KOPT-K1 (cell line): ENCODE measurements at regions not wholly inside any gene's neighbourhood (a gene's known extent, or its start where the extent isn't known, plus 50 kb on each side); places are given as distances from the start of the nearest gene placed in this dataset.
"Not testable (repeated sequence)": the region's sequence is repeated elsewhere in the genome, so short reads cannot be mapped to it uniquely, and the experiment has no call there.

Experiments used
- H3K27ac ChIP-seq: fragments of 200-600 bp; sonication (generic); 2 replicates; pipeline ENCODE4 v1.5.1; 2016; ENCODE audit warnings: antibody characterized with exemption, mild to moderate bottlenecking, low read depth, low read length; ENCODE audit not compliant: poor library complexity, severe bottlenecking
- H3K36me3 ChIP-seq: fragments of 200-600 bp; sonication (generic); 2 replicates; pipeline ENCODE4 v1.5.1; 2017; ENCODE audit warnings: antibody characterized with exemption, mild to moderate bottlenecking, low read length, moderate library complexity; ENCODE audit not compliant: insufficient read depth
- H3K9me3 ChIP-seq: fragments of 200-600 bp; sonication (generic); 2 replicates; pipeline ENCODE4 v1.5.1; 2017; ENCODE audit warnings: antibody characterized with exemption, low read length, mild to moderate bottlenecking; ENCODE audit not compliant: insufficient read depth, poor library complexity, severe bottlenecking

DNA sequence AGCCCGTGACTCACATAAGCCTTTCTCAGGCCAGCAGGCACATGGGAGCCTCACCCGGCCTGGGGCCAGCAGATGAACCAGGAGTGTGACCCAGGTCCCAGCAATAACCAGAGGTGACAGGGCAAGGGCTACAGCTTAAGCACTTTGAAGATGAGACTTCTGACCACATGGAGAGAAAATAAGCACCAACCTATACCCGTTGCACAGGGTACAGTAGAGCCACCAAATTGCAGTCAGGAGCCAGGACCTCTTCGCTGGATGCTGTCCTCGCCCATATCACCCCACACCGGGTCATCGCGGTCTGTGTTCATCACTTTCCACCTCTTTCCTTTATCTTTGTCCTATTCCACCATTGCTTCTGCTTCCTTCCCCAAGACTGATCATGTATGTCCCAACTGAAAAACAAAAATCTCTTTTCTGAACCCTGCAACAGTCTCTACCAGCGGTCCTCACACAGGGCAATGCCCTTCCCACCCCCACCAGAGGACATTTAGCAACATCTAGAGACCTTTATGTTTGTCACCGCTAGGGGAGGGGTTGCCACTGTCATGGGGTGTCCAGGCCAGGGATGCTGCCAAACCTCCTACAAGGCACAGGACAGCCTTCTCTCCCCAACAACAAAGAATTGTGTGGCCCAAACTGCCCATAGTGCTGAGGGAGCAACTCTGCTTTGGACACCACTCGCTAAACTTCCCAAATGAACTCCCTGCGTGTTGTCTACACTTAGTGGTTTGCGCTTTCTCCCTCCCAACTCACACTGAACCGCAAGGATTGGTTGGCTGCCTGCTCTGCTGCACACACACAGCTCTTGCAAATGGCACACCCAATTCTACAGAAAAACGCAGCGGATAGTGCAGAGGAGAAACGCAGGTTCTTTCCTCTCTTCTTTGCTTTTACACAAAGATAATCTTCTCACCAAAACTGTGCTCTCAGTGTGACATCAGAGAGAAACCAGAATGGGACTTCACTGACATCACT is 219.4 kb upstream of the FRG1 start:
- H3K27ac ChIP-seq = not testable (repeated sequence)

DNA sequence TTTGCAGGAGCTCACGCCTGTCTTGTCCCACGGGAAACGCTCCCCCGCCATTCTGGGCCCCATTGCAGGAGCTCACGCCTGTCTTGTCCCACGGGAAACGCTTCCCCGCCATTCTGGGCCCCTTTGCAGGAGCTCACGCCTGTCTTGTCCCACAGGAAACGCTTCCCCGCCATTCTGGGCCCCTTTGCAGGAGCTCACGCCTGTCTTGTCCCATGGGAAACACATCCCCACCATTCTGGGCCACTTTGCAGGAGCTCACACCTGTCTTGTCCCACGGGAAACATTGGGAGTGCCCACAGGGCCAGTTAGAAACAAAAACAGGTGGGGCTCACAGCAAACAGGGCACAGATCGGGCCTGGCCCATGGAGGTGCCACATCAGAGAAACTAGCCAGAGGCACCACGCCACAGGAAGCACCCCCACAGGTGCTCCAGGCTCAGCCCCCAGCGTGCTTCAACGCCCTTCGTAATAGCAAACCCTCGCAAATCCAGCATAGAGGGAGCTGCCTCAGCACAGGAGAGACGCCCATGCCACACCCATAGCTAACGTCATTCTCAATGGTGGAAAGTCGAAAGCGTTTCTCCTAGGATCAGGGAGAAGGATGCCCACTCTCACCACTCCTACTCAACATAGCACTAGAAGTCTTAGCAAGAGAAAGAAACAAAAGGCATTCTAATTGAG is 218.2 kb upstream of the FRG1 start:
- H3K9me3 ChIP-seq, H3K36me3 ChIP-seq: not testable (repeated sequence)

More for the DNA sequence above, 219.4 kb upstream of the FRG1 start:
- H3K36me3 ChIP-seq, H3K9me3 ChIP-seq: not testable (repeated sequence)

GRCh38 chr4:189727982-189728638 is 212.6 kb upstream of the FRG1 start:
- not testable (repeated sequence) for H3K36me3 ChIP-seq, H3K27ac ChIP-seq, H3K9me3 ChIP-seq

More for the DNA sequence above, 218.2 kb upstream of the FRG1 start:
- not testable (repeated sequence) for H3K27ac ChIP-seq

- H3K36me3 ChIP-seq, H3K9me3 ChIP-seq, H3K27ac ChIP-seq: not testable (repeated sequence)
Observed at GRCh38 chr4:189731989-189732388, 208.7 kb upstream of the FRG1 start.

- H3K36me3 ChIP-seq, H3K9me3 ChIP-seq, H3K27ac ChIP-seq: not testable (repeated sequence)
Observed at GRCh38 chr4:189733507-189733906, 207.2 kb upstream of the FRG1 start.

DNA sequence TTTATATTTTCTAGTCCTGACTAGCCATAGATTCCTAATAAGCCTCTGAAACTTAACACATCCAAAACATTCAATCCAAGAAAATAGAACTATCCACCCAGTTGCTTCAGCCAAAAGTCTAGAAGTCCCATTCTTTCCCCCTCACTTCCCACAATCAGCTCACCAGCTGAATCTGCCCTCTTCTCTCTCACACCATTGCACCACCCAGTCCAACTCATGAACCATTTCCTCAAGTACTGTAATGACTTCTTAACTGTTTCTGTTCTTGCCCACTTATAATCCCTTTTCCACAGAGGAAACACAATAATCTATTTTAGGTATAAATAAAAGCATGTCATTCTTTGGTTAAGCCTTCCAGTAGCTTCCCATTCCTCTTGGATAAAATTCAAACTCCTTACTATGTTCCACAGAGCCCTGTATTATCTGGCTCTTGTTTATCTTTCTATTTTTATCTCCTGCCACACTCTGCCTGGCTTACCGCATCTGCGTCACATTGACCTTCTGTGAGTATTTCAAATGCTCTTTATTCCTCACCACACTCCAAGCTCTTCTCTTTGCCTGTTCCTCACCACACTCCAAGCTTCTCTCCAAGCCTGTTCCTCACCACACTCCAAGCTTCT is 205.9 kb upstream of the FRG1 start:
- H3K9me3 ChIP-seq, H3K36me3 ChIP-seq, H3K27ac ChIP-seq: not testable (repeated sequence)

GRCh38 chr4:189736656-189737055 is 204.0 kb upstream of the FRG1 start:
- not testable (repeated sequence) for H3K9me3 ChIP-seq

DNA sequence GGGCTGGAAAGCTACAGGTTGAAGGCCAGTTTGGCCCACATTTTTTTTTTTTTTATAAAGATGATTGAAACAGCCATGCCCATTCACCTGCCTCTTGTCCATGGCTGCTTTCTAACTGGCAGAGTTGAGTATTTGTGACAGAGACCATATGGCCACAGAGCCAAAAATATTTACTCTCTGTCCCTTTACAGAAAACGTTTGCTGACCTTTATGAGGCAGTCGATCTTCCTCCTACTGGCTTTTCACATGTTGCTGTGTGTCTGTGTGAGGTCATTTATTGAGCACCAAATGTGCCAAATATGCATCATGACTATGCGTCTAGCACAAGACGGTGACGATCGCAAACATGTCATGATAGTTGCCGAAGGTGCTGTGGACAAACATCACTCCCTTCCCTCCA is 200.6 kb upstream of the FRG1 start:
- not testable (repeated sequence) for H3K27ac ChIP-seq, H3K9me3 ChIP-seq, H3K36me3 ChIP-seq

More at GRCh38 chr4:189736656-189737055, 204.0 kb upstream of the FRG1 start:
- H3K27ac ChIP-seq, H3K36me3 ChIP-seq: not testable (repeated sequence)

- H3K9me3 ChIP-seq = no peaks in the 10 kb centered on the region
- no peak overlapping the region for H3K27ac ChIP-seq
- no peaks in the 10 kb centered on the region for H3K36me3 ChIP-seq
Observed at GRCh38 chr4:189740873-189741272, 199.8 kb upstream of the FRG1 start.

GRCh38 chr4:189753092-189753491 is 187.6 kb upstream of the FRG1 start:
- not testable (repeated sequence) for H3K36me3 ChIP-seq, H3K27ac ChIP-seq
- H3K9me3 ChIP-seq = peaks cover 17% of the 10 kb centered on the region

- H3K36me3 ChIP-seq = no peaks in the 10 kb centered on the region
- no peak overlapping the region for H3K27ac ChIP-seq
- no peaks in the 10 kb centered on the region for H3K9me3 ChIP-seq
Observed at GRCh38 chr4:189763583-189763982, 177.1 kb upstream of the FRG1 start.

DNA sequence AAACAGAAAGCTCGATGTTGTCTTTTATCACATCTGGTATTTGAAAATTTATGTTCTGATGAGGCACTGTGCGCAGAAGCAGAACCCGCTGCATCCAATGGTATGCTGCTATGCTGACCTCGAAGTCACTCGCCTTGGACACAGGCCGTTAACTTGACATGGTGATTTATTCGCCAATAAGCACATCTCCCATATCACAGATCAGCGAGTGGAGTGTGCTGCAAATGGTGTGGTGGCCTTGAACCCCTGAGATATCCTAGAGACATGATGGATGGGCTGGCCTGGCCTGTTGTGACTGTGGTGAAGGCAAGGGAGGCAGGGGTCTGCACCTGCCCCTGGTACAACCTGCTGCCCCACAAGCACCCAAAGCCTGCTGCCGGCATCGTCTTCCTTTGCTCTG is 175.4 kb upstream of the FRG1 start:
- no peak overlapping the region for H3K27ac ChIP-seq
- no peaks in the 10 kb centered on the region for H3K36me3 ChIP-seq
- H3K9me3 ChIP-seq = no peaks in the 10 kb centered on the region

- no peaks in the 10 kb centered on the region for H3K9me3 ChIP-seq
Observed at GRCh38 chr4:189765736-189766135, 174.9 kb upstream of the FRG1 start.

GRCh38 chr4:189767941-189768340 is 172.7 kb upstream of the FRG1 start:
- H3K9me3 ChIP-seq = no peaks in the 10 kb centered on the region
- no peak overlapping the region for H3K27ac ChIP-seq
- H3K36me3 ChIP-seq = no peaks in the 10 kb centered on the region

More at GRCh38 chr4:189765736-189766135, 174.9 kb upstream of the FRG1 start:
- Histone ChIP-seq H3K36me3 (no peaks in the 10 kb centered on the region), H3K27ac (no peak overlapping the region)

DNA sequence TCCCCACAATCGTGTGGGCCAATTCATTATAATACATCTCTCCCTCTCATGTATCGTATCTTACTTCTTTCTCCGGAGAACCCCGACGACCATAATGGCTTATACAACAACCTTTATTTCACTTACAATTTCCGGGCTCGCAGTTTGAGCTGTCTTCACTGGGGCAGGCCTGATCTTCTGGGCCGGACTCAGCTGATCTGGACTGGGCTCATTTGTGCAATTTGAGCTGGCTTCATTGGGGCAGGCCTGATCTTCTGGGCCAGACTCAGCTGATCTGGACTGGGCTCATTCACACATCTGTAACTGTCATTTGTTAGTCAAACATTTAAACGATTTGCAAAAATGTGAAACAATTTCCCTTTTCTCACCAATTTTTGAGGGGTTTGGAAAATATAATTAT is 171.5 kb upstream of the FRG1 start:
- H3K36me3 ChIP-seq = no peaks in the 10 kb centered on the region
- no peaks in the 10 kb centered on the region for H3K9me3 ChIP-seq
- H3K27ac ChIP-seq = peak overlapping the region; percentile 80
